Natural killer cell (primary cell): ENCODE measurements at regions not wholly inside any gene's neighbourhood (a gene's known extent, or its start where the extent isn't known, plus 50 kb on each side); places are given as distances from the start of the nearest gene placed in this dataset.

Experiments used
- ATAC-seq, 3 donors: fragments of 150-1000 bp in 2 of 3; fragments of 200-7000 bp in 1 of 3; cut with Tn5 transposase; 1 replicate in 1 of 3; 2 replicates in 2 of 3; pipeline ENCODE4 v1.10.0; 2021; ENCODE audit warnings: mild to moderate bottlenecking in 2 of 3, moderate library complexity in 2 of 3
- DNase-seq, 2 donors: peaks; one replicate each; pipeline versions ENCODE4 v3.0.0 to v3.0.0-alpha.2; 2013 to 2021; ENCODE audit warnings: mixed read lengths in 1 of 2
- H3K27ac ChIP-seq: one replicate; pipeline ENCODE4 v1.5.1; 2013; ENCODE audit warnings: mild to moderate bottlenecking, low read length
- H3K27me3 ChIP-seq: one replicate; pipeline ENCODE4 v1.6.1; 2013; ENCODE audit warnings: low read length; ENCODE audit not compliant: control insufficient read depth, insufficient read depth
- H3K36me3 ChIP-seq: one replicate; pipeline ENCODE4 v1.6.1; 2013; ENCODE audit warnings: low read length; ENCODE audit not compliant: control insufficient read depth, insufficient read depth
- H3K4me1 ChIP-seq: one replicate; pipeline ENCODE4 v1.6.1; 2013; ENCODE audit warnings: low read length; ENCODE audit not compliant: control insufficient read depth, insufficient read depth
- H3K4me3 ChIP-seq: one replicate; pipeline ENCODE4 v1.5.1; 2013; ENCODE audit warnings: low read length
- H3K9me3 ChIP-seq: one replicate; pipeline ENCODE4 v1.6.1; 2013; ENCODE audit warnings: low read length; ENCODE audit not compliant: control insufficient read depth, insufficient read depth
- H3K27ac Mint-ChIP-seq, 2 donors: one replicate each; pipeline ENCODE4 v1.8.0; 2022; ENCODE audit warnings: mild to moderate bottlenecking in 2 of 2, mixed read lengths in 2 of 2, moderate library complexity in 1 of 2
- H3K27me3 Mint-ChIP-seq, 2 donors: one replicate each; pipeline ENCODE4 v1.8.0; 2022; ENCODE audit warnings: low read depth in 2 of 2, mixed read lengths in 2 of 2
- H3K36me3 Mint-ChIP-seq: one replicate; pipeline ENCODE4 v1.8.0; 2022; ENCODE audit warnings: mixed read lengths
- H3K4me1 Mint-ChIP-seq, 2 donors: one replicate each; pipeline ENCODE4 v1.8.0; 2022; ENCODE audit warnings: mixed read lengths in 2 of 2
- H3K4me3 Mint-ChIP-seq: one replicate; pipeline ENCODE4 v1.8.0; 2022; ENCODE audit warnings: mild to moderate bottlenecking, moderate library complexity, mixed read lengths
- H3K9me3 Mint-ChIP-seq, 2 donors: one replicate each; pipeline ENCODE4 v1.8.0; 2022; ENCODE audit warnings: mixed read lengths in 2 of 2
- WGBS: methylation state at CpG from one replicate; pipeline ENCODE4 v1.1.7; 2013; ENCODE audit warnings: missing lambda C conversion rate; ENCODE audit not compliant: insufficient coverage; 5-methylcytosine and 5-hydroxymethylcytosine counted together
- intact Hi-C: fragments of 100-400 bp; cut with micrococcal nuclease; formaldehyde crosslinking; loops from one replicate; pipeline ENCODE4 v1.14.2; 2022
- TF ChIP-seq, protein P1 (sequence below): fragments of 200-600 bp; IDR thresholded peaks from one replicate; pipeline ENCODE4 v1.8.0; 2022; ENCODE audit warnings: antibody characterized with exemption

- no peak overlapping the region for H3K4me3 Mint-ChIP-seq
- WGBS, result 87% methylated on average over 2 of the region's 4 CpGs
- H3K27ac Mint-ChIP-seq, result no peak overlapping the region
- Histone ChIP-seq H3K4me3 (no peak overlapping the region), H3K4me1 (no peaks in the 10 kb centered on the region), H3K9me3 (no peaks in the 10 kb centered on the region), H3K36me3 (no peaks in the 10 kb centered on the region), H3K27me3 (peaks cover 3% of the 10 kb centered on the region), H3K27ac (no peak overlapping the region)
- H3K36me3 Mint-ChIP-seq, result no peaks in the 10 kb centered on the region
- H3K4me1 Mint-ChIP-seq, result no peaks in the 10 kb centered on the region
- peaks cover 2 to 4% of the 10 kb centered on the region in 2 donors for H3K9me3 Mint-ChIP-seq
- H3K27me3 Mint-ChIP-seq, result peaks cover 5 to 12% of the 10 kb centered on the region in 2 donors
- no peak for ATAC-seq
- intact Hi-C loops, result no loop called here
- DNase-seq, result no peak
- TF ChIP-seq, protein P1, sequence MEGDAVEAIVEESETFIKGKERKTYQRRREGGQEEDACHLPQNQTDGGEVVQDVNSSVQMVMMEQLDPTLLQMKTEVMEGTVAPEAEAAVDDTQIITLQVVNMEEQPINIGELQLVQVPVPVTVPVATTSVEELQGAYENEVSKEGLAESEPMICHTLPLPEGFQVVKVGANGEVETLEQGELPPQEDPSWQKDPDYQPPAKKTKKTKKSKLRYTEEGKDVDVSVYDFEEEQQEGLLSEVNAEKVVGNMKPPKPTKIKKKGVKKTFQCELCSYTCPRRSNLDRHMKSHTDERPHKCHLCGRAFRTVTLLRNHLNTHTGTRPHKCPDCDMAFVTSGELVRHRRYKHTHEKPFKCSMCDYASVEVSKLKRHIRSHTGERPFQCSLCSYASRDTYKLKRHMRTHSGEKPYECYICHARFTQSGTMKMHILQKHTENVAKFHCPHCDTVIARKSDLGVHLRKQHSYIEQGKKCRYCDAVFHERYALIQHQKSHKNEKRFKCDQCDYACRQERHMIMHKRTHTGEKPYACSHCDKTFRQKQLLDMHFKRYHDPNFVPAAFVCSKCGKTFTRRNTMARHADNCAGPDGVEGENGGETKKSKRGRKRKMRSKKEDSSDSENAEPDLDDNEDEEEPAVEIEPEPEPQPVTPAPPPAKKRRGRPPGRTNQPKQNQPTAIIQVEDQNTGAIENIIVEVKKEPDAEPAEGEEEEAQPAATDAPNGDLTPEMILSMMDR, result no peak
These were observed 225.0 kb upstream of the CXXC4 start for GRCh38 chr4:104719539-104720230.

DNA sequence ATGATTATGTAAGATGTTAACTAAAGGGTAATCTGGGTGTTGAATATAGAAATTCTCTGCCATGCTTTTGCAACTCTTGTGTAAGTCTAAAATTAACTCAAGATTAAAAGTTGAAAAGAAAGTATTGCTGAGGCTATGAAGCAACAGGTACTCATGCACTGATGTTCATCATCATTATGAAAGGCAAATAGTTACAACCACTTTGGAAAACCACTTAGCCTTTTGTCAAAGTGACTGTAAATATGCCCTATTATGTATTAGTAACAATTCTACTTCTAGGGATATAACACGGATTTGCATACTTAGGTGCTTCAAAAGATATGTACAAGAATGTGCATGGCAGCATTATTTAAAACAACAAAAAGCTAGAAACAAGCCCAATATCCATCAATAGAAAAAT, 227.8 kb upstream of the CXXC4 start:
- no CpG with 5 or more reads among the region's 1 CpG for WGBS

GRCh38 chr4:104726002-104726401, 231.3 kb upstream of the CXXC4 start:
- WGBS, result 80% methylated on average over 4 of the region's 5 CpGs

More for the DNA sequence above, 227.8 kb upstream of the CXXC4 start:
- Histone ChIP-seq H3K27ac (no peak overlapping the region), H3K4me1 (no peaks in the 10 kb centered on the region), H3K4me3 (no peak overlapping the region), H3K27me3 (no peaks in the 10 kb centered on the region), H3K9me3 (no peaks in the 10 kb centered on the region), H3K36me3 (no peaks in the 10 kb centered on the region)
- no peaks in the 10 kb centered on the region for H3K4me1 Mint-ChIP-seq
- peaks cover 0 to 12% of the 10 kb centered on the region in 2 donors for H3K27me3 Mint-ChIP-seq
- ATAC-seq (no peak), DNase-seq (no peak)
- no peaks in the 10 kb centered on the region for H3K36me3 Mint-ChIP-seq
- intact Hi-C loops, result no loop called here
- TF ChIP-seq, protein P1, result no peak
- H3K27ac Mint-ChIP-seq, result no peak overlapping the region
- H3K9me3 Mint-ChIP-seq, result peaks cover 2 to 3% of the 10 kb centered on the region in 2 donors
- H3K4me3 Mint-ChIP-seq, result no peak overlapping the region

More at GRCh38 chr4:104726002-104726401, 231.3 kb upstream of the CXXC4 start:
- DNase-seq (no peak), ATAC-seq (no peak)
- no peaks in the 10 kb centered on the region for H3K36me3 Mint-ChIP-seq
- H3K27ac ChIP-seq, result no peak overlapping the region
- H3K4me3 ChIP-seq, result no peak overlapping the region
- no peaks in the 10 kb centered on the region for H3K27me3 ChIP-seq
- peaks cover 3% of the 10 kb centered on the region in 2 donors for H3K27me3 Mint-ChIP-seq
- peaks cover 2 to 3% of the 10 kb centered on the region in 2 donors for H3K9me3 Mint-ChIP-seq
- no peaks in the 10 kb centered on the region for H3K9me3 ChIP-seq
- H3K4me1 Mint-ChIP-seq, result no peaks in the 10 kb centered on the region
- no peak overlapping the region for H3K4me3 Mint-ChIP-seq
- no peaks in the 10 kb centered on the region for H3K36me3 ChIP-seq
- TF ChIP-seq, protein P1, result no peak
- H3K27ac Mint-ChIP-seq, result no peak overlapping the region
- H3K4me1 ChIP-seq, result no peaks in the 10 kb centered on the region
- intact Hi-C loops, result no loop called here
